HG03095 (cell line): ENCODE measurements at regions not wholly inside any gene's neighbourhood (a gene's known extent, or its start where the extent isn't known, plus 50 kb on each side); places are given as distances from the start of the nearest gene placed in this dataset.
"Not testable (repeated sequence)": the region's sequence is repeated elsewhere in the genome, so short reads cannot be mapped to it uniquely, and the experiment has no call there.

Experiments
- ATAC-seq: cut with Tn5 transposase; IDR thresholded peaks from one replicate; pipeline ENCODE4 v1.9.1; 2021; ENCODE audit warnings: moderate library complexity; ENCODE audit not compliant: unreplicated experiment

DNA sequence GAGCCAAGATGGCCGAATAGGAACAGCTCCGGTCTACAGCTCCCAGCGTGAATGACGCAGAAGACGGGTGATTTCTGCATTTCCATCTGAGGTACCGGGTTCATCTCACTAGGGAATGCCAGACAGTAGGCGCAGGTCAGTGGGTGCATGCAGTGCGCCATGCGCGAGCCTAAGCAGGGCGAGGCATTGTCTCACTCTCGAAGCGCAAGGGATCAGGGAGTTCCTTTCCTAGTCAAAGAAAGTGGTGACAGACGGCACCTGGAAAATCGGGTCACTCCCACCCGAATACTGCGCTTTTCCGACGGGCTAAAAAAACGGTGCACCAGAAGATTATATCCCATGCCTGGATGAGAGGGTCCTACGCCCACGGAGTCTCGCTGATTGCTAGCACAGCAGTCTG, 600.1 kb downstream of the PRR16 start:
- not testable (repeated sequence) for ATAC-seq

- ATAC-seq = no peak
Observed at GRCh38 chr5:121086671-121087070, 622.6 kb downstream of the PRR16 start.

- ATAC-seq = no peak
Observed at GRCh38 chr5:121087560-121087959, 623.5 kb downstream of the PRR16 start.

DNA sequence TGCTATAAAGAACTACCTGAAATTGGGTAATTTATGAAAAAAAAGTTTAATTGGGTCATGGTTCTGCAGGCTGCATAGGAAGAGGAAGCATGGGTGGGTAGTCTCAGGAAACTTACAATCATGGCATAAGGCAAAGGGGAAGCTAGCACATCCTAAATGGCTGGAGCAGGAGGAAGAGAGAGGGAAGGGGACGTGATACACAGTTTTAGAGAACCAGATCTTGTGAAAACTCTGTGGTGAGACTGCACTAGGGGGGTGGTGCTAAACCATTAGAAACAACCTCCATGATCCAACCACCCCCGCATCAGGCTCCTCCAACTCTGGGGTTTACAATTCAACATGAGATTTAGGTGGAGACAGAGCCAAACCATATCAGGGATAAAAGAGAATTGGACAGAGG, 624.2 kb downstream of the PRR16 start:
- ATAC-seq = no peak

DNA sequence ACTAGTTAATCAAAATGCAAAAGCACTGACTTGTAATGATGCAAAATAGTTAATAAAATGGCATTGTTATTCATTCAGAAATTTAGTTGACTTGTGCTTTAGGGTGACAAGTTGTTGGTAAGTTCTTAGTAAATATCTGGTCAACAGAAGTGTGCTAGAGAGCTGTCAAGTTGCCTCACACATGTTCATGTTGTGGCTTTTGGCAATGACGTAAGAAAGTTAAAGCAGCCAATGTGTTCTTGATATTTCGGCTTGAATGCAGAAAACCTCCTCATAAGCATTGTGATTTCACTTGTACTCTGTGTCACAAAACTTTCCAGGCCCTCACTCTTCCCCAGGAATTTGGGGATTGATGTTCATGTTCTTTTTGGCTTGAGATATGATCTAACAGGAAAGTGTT, 626.7 kb downstream of the PRR16 start:
- ATAC-seq = no peak

DNA sequence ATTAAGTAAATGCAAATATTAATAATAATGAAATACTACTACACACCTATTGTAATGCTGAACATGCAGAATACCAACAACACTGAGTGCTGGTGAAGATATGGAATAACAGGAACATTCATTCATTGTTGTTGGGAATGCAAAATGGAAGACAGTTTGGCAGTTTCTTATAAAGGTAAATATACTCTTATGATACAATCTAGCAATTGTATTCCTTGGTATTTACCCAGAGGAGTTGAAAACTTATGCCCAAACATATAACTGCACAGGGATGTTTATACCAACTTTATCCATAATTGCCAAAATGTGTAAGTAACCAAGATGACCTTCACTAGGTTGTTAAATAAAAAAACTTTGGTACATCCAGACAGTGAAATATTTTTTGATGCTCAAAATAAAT, 636.8 kb downstream of the PRR16 start:
- ATAC-seq = no peak

GRCh38 chr5:121105921-121106320, 641.8 kb downstream of the PRR16 start:
- no peak for ATAC-seq

DNA sequence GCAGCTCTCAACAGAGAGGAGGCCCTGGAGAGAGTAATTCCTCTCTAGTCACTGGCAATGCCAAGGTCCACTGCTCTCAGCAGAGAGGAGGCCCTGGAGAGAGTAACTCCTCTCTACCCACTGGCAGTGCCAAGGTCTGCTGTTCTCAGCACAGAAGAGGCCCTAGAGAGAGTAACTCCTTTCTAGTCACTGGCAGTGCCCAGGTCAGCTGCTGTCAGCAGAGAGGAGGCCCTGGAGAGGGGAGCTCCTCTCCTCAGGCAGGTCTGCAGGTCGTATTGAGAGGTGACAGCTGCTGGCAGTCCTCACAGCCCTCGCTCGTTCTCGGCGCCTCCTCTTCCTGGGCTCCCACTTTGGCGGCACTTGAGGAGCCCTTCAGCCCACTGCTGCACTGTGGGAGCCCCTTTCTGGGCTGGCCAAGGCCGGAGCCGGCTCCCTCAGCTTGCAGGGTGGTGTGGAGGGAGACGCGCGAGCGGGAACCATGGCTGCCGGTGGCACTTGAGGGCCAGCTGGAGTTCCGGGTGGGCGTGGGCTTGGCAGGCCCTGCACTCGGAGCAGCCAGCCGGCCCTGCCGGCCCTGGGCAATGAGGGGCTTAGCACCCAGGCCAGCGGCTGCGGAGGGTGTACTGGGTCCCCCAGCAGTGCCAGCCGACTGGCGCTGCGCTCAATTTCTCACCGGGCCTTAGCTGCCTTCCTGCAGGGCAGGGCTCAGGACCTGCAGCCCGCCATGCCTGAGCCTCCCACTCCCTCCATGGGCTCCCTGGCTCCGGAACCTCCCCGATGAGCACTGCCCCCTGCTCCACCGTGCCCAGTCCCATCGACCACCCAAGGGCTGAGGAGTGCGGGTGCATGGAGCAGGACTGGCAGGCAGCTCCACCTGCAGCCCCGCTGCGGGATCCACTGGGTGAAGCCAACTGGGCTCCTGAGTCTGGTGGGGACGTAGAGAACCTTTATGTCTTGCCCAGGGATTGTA, 642.9 kb downstream of the PRR16 start:
- ATAC-seq = not testable (repeated sequence)

GRCh38 chr5:121108725-121109124, 644.6 kb downstream of the PRR16 start:
- no peak for ATAC-seq

DNA sequence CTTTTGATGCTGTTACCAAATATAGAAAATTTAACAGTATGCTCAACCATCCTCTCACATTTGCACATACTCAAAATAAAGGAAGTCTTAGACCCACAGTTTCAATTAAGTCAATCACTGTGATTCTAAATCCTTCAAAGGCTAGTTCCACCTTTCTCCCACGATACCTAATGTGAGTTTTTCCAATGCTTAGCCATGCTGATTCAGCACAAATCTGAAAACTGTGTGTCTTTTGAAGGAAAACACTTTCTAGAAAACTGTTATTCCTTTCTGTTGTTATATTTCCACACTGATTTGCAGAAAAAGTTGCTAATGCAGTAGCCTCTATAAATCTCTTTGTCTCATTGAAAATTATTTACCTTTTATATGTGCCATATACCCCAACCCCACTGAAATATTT, 645.7 kb downstream of the PRR16 start:
- no peak for ATAC-seq

DNA sequence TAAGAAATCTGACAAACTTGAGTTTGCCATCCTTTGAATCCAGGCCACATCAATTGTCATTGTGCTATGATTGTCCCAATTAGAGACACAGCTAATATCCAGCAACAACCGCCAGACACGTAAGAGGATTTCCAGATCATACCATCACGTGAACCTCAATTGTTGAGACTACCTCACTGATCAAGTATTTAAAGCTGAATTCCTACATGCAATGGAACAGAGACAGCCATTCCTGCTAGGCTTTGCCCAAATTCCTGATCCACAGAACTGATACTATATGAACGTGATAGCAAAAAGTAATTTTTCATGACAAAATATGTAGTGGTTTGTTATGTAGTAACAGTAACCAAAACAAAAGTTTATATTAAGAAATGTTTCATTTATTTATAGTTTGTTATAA, 657.7 kb downstream of the PRR16 start:
- ATAC-seq = no peak

DNA sequence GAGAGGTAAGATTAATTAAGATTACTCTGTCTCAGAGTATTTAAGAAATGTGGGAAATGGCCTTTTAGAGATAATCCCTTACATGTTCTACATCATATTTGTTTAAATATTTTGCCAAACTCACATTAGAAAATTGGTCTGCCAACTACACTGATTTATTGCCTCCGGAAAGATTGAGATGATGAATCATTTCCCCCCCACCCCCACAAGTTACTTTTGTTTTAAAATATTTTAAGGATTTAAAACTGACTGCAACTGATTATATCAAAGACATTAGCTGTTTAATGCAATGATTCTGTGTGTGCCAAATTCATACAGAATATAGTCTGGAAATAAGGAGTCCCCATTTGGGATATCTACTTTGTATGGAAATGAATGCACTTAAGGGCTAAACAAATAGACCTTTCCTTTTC, 674.4 kb downstream of the PRR16 start:
- no peak for ATAC-seq

DNA sequence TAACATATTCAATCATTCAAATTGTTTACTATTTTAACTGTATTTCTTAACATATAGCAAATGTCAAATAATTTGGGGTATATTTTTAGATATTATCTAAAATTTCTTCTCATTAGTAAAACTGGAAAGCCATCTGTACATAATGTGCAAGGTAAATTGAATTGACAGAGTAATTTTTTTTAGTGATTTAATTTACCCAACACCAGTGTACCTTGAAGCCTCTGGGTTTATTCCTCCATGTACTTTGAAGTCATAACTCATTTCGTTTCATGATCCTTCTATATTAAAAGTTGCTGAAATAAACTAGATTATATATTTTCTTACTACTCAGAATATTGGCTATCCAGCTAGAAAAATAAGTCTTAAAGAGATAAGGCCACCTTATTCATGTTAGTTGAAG, 674.9 kb downstream of the PRR16 start:
- no peak for ATAC-seq

DNA sequence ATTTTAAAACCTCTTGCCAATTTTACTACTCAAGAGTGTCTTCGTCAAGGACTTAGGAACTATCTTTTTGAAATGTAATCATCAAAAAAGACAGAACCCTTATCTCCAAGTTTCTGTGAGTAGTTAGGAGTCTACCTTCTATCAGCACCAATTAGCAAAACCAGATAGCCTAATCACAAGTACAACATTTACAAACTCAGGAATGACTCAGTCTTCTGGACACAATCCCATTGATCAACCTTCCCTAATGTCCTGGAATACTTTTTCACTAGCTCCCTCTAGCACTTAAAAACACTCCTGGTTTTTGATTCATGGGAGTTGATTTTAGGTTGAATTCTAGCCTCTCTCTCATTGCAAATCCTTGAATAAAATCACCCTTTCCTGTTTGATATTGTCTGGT, 680.7 kb downstream of the PRR16 start:
- no peak for ATAC-seq

DNA sequence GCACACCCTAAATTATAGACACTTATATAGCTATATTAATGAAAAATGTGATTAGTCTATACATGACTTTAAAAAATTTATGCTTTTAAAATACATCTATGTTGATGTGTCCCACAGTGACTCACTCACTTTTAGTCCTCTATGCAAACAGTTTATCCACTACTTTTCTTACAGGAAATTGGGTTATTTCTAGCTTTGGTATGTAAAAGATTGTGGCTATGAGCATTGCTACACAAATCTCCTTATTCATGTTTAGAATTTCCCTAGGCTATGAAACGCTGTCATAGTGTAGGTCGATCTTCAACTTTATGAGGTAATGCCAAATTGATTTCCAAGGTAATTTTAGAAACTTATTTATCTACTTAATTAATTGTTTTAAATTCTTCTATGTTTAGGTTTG, 687.4 kb downstream of the PRR16 start:
- ATAC-seq = no peak

DNA sequence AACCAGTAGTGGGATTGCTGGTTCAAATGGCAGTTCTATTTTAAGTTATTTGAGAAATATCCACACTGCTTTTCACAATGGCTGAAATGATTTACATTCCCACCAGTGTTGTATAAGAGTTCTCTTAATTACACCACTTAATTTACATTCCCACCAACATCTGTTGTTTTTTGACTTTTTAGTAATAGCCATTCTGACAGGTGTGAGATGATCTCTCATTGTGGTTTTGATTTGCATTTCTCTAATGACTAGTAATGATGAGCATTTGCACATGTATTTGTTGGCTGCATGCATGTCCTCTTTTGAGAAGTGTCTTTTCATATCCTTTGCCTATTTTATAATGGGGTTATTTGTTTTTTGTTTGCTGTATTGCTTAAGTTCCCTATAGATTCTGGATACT, 688.3 kb downstream of the PRR16 start:
- ATAC-seq = no peak

DNA sequence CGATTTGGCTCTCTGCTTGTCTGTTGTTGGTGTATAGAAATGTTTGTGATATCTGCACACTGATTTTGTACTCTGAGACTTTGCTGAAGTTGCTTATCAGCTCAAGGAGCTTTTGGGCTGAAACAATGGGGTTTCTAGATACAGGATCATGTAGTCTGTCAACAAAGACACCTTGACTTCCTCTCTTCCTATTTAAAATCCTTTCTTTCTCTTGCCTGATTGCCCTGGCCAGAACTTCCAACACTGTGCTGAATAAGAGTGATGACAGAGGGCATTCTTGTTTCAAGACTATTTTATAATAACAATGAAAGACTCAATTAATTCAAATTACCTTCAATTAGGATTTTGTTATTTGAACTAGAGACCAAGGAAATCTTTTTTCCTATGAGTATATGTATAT, 692.5 kb downstream of the PRR16 start:
- no peak for ATAC-seq

GRCh38 chr5:121158451-121158850, 693.2 kb upstream of the FTMT start:
- no peak for ATAC-seq

- no peak for ATAC-seq
Observed at GRCh38 chr5:121160591-121160990, 691.1 kb upstream of the FTMT start.

DNA sequence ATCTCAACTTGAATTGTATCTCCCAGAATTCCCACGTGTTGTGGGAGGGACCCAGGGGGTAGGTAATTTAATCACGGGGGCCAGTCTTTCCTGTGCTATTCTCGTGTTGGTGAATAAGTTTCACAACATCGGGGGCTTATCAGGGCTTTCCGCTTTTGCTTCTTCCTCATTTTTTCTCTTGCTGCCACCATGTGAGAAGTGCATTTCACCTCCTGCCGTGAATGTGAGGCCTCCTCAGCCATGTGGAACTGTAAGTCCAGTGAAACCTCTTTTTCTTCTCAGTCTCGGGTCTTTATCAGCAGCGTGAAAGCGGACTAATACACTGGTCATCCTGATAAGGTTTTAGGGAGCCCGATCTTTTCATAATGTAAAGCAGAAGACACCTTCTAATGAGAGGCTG, 687.0 kb upstream of the FTMT start:
- no peak for ATAC-seq

- no peak for ATAC-seq
Observed at GRCh38 chr5:121171361-121171760, 680.3 kb upstream of the FTMT start.

DNA sequence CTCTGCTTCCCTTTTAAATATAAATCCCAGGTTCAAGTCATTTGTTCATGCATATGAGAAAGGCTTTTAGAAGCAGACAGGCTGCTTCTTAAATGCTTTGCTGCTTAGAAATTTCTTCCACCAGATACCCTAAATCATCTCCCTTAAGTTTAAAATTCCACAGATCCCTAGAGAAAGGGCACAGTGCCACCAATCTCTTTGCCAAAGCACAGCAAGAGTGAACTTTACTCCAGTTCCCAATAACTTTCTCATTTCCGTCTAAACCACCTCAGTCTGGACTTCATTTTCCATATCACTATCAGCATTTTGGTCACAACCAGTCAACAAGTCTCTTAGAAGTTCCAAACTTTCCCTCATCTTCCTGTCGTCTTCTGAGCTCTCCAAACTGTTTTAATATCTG, 679.8 kb upstream of the FTMT start:
- no peak for ATAC-seq

GRCh38 chr5:121174351-121174750, 677.3 kb upstream of the FTMT start:
- ATAC-seq = no peak
